Karpas-422 (cell line): ENCODE measurements at regions not wholly inside any gene's neighbourhood (a gene's known extent, or its start where the extent isn't known, plus 50 kb on each side); places are given as distances from the start of the nearest gene placed in this dataset.

Experiments used
- DNase-seq: peaks from one replicate; pipeline ENCODE4 v3.0.0-alpha.2; 2015
- H2AFZ ChIP-seq: fragments of 200-600 bp; sonication (generic); 2 replicates; pipeline ENCODE4 v1.6.1; 2014; ENCODE audit warnings: antibody characterized with exemption, low read length, mixed read lengths
- H3K27ac ChIP-seq: fragments of 200-600 bp; sonication (generic); 2 replicates; pipeline ENCODE4 v1.5.1; 2014; ENCODE audit warnings: mild to moderate bottlenecking, low read length, moderate library complexity
- H3K27me3 ChIP-seq: fragments of 200-600 bp; sonication (generic); 2 replicates; pipeline ENCODE4 v1.6.1; 2014; ENCODE audit warnings: low read length, mixed read lengths
- H3K36me3 ChIP-seq: fragments of 200-600 bp; sonication (generic); 2 replicates; pipeline ENCODE4 v1.6.1; 2014; ENCODE audit warnings: low read length, mixed read lengths; ENCODE audit not compliant: insufficient read depth
- H3K4me1 ChIP-seq: fragments of 200-600 bp; sonication (generic); 2 replicates; pipeline ENCODE4 v1.6.1; 2014; ENCODE audit warnings: mild to moderate bottlenecking, low read length, mixed read lengths
- H3K4me2 ChIP-seq: fragments of 200-600 bp; sonication (generic); 2 replicates; pipeline ENCODE4 v1.6.1; 2014; ENCODE audit warnings: low read length, low read depth, mild to moderate bottlenecking; ENCODE audit not compliant: poor library complexity, severe bottlenecking
- H3K4me3 ChIP-seq: fragments of 200-600 bp; sonication (generic); 2 replicates; pipeline ENCODE4 v1.5.1; 2014; ENCODE audit warnings: mild to moderate bottlenecking, antibody characterized with exemption, low read length, mixed read lengths
- H3K79me2 ChIP-seq: fragments of 200-600 bp; sonication (generic); 2 replicates; pipeline ENCODE4 v1.6.1; 2014; ENCODE audit warnings: mild to moderate bottlenecking, low read length, mixed read lengths
- H3K9ac ChIP-seq: fragments of 200-600 bp; sonication (generic); 2 replicates; pipeline ENCODE4 v1.6.0; 2014; ENCODE audit warnings: low read length
- H3K9me2 ChIP-seq: fragments of 200-600 bp; sonication (generic), shearing (Covaris generic); replicated peaks from 2 replicates; pipeline ENCODE4 v1.6.0; 2014; ENCODE audit warnings: mild to moderate bottlenecking, low read length, moderate library complexity; ENCODE audit not compliant: insufficient read depth
- H3K9me3 ChIP-seq: fragments of 300-700, 200-600 bp; sonication (generic); 2 replicates; pipeline ENCODE4 v1.6.1; 2014; ENCODE audit warnings: low read length, mixed read lengths
- H4K20me1 ChIP-seq: fragments of 200-600 bp; sonication (generic); 2 replicates; pipeline ENCODE4 v1.6.1; 2014; ENCODE audit warnings: mild to moderate bottlenecking, antibody characterized with exemption, low read length, low read depth; ENCODE audit not compliant: insufficient read depth

GRCh38 chr2:235191978-235192377 lies 240.2 kb downstream of the SH3BP4 start:
- Histone ChIP-seq H3K4me3 (no peak overlapping the region), H3K27ac (no peak overlapping the region), H3K4me1 (no peaks in the 10 kb centered on the region), H4K20me1 (no peaks in the 10 kb centered on the region), H3K9me2 (no peaks in the 10 kb centered on the region), H3K79me2 (no peaks in the 10 kb centered on the region), H3K4me2 (no peak overlapping the region), H3K9ac (no peak overlapping the region), H3K36me3 (no peaks in the 10 kb centered on the region), H3K27me3 (no peaks in the 10 kb centered on the region), H2AFZ (no peak overlapping the region), H3K9me3 (no peaks in the 10 kb centered on the region)
- DNase-seq: no peak

DNA sequence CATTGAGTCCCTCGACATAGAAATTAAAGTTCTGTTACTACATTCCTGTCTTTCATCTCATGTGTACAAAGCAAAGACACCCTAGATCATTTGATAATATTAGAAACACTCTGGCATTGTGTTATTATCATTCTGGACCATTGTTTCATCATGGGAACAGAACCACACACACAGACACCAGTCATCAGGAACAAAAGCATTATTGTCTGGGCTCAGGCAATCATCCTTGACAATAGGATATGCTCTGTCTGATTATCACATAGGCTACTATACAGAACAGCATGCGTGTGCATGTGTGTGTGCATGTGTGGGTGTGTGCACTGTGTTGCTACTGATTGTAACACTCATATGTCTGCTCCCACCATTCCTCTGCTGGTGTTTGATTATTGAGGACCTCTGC lies 242.5 kb downstream of the SH3BP4 start:
- Histone ChIP-seq H3K9me2 (no peaks in the 10 kb centered on the region), H3K4me2 (no peak overlapping the region), H3K27ac (no peak overlapping the region), H3K79me2 (no peaks in the 10 kb centered on the region), H3K4me1 (no peaks in the 10 kb centered on the region), H3K9me3 (no peaks in the 10 kb centered on the region), H3K4me3 (no peak overlapping the region), H3K9ac (no peak overlapping the region), H3K36me3 (no peaks in the 10 kb centered on the region), H3K27me3 (no peaks in the 10 kb centered on the region), H2AFZ (no peak overlapping the region), H4K20me1 (no peaks in the 10 kb centered on the region)
- no peak for DNase-seq

DNA sequence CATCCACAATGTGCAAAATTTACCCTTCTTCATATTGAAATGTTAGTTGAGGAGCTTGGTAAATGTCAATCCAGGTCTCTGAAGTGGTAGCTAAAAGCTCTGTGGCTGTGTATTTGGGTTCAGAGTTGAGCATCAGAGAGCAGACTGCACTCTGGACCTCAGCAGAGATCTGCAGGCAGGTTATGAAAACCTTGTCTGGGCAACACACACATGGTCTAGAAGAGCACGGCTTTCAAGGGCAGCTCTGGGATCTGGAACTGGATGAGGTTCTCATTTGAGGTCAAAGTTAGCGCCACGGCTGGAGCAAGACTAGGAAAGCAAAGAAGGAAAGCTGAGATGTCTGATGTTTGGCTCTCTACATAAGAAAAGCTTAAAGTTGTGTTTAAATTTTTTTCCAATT lies 243.0 kb downstream of the SH3BP4 start:
- Histone ChIP-seq H3K9ac (no peak overlapping the region), H3K9me2 (no peaks in the 10 kb centered on the region), H4K20me1 (no peaks in the 10 kb centered on the region), H3K4me1 (no peaks in the 10 kb centered on the region), H3K36me3 (no peaks in the 10 kb centered on the region), H2AFZ (no peak overlapping the region), H3K4me3 (no peak overlapping the region), H3K4me2 (no peak overlapping the region), H3K79me2 (no peaks in the 10 kb centered on the region), H3K9me3 (no peaks in the 10 kb centered on the region), H3K27me3 (no peaks in the 10 kb centered on the region), H3K27ac (no peak overlapping the region)
- no peak for DNase-seq

DNA sequence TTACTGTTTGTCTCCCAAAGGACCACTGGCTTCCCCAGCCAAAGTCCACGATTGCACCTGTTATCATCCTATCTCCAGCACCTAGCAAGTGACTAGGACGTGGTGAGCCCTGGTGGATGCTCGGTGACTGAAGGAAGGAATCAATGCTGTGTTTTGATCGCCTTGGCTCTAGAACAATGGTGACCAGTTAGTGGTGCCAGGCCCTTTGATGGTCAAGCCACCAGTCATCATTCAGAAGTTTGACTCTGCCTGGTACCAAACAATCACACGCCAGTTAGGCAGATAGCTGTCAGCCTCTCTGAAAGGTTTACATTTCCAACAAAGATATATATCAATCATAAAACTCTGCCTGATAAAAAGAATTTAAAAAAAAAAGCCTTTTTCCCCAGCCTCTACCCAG lies 244.1 kb downstream of the SH3BP4 start:
- no peak overlapping the region for H3K4me2 ChIP-seq
- no peaks in the 10 kb centered on the region for H3K4me1 ChIP-seq
- no peak overlapping the region for H3K9ac ChIP-seq
- no peaks in the 10 kb centered on the region for H4K20me1 ChIP-seq
- H3K9me2 ChIP-seq: no peaks in the 10 kb centered on the region
- no peak for DNase-seq
- H3K9me3 ChIP-seq: no peaks in the 10 kb centered on the region
- no peaks in the 10 kb centered on the region for H3K79me2 ChIP-seq
- H3K27me3 ChIP-seq: no peaks in the 10 kb centered on the region
- H2AFZ ChIP-seq: no peak overlapping the region
- H3K4me3 ChIP-seq: no peak overlapping the region
- no peak overlapping the region for H3K27ac ChIP-seq
- H3K36me3 ChIP-seq: no peaks in the 10 kb centered on the region

- Histone ChIP-seq H4K20me1 (no peaks in the 10 kb centered on the region), H3K27ac (no peak overlapping the region), H3K4me2 (no peak overlapping the region), H3K9ac (no peak overlapping the region), H3K4me3 (no peak overlapping the region), H2AFZ (no peak overlapping the region), H3K36me3 (no peaks in the 10 kb centered on the region), H3K9me2 (no peaks in the 10 kb centered on the region), H3K4me1 (no peaks in the 10 kb centered on the region), H3K79me2 (no peaks in the 10 kb centered on the region), H3K27me3 (no peaks in the 10 kb centered on the region), H3K9me3 (no peaks in the 10 kb centered on the region)
- no peak for DNase-seq
Measured at GRCh38 chr2:235199128-235199527, 247.3 kb downstream of the SH3BP4 start.

DNA sequence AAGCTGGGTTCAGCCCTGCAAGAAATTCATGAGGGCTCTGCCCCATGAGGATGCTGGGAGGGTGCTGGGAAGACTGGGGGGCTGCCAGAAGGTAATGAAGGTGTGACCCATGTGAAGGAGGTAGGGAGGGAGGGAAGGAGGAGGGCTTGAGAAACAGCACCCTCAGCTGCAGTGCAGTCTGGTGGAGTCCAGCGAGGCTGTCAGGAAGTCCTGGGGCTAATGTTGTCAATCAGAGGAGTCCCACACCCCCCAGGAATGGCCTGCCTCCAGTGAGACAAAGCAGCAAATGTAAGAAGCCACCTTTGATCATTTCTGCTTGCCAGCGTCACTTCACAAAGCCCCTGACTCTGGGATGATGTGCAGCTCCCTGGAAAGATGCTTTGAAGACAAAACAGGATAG lies 248.4 kb downstream of the SH3BP4 start:
- H3K9me3 ChIP-seq: no peaks in the 10 kb centered on the region
- no peaks in the 10 kb centered on the region for H3K36me3 ChIP-seq
- H2AFZ ChIP-seq: no peak overlapping the region
- no peak for DNase-seq
- no peaks in the 10 kb centered on the region for H3K79me2 ChIP-seq
- H3K4me2 ChIP-seq: no peak overlapping the region
- H3K27me3 ChIP-seq: no peaks in the 10 kb centered on the region
- H3K9me2 ChIP-seq: no peaks in the 10 kb centered on the region
- H4K20me1 ChIP-seq: no peaks in the 10 kb centered on the region
- no peaks in the 10 kb centered on the region for H3K4me1 ChIP-seq
- no peak overlapping the region for H3K27ac ChIP-seq
- no peak overlapping the region for H3K9ac ChIP-seq
- no peak overlapping the region for H3K4me3 ChIP-seq

GRCh38 chr2:235201756-235202155 lies 249.9 kb downstream of the SH3BP4 start:
- no peak overlapping the region for H3K27ac ChIP-seq

GRCh38 chr2:235204948-235205347 lies 253.1 kb downstream of the SH3BP4 start:
- no peak overlapping the region for H3K4me3 ChIP-seq
- no peaks in the 10 kb centered on the region for H3K27me3 ChIP-seq
- no peaks in the 10 kb centered on the region for H3K9me2 ChIP-seq
- no peaks in the 10 kb centered on the region for H3K9me3 ChIP-seq
- H3K79me2 ChIP-seq: no peaks in the 10 kb centered on the region
- no peak overlapping the region for H3K9ac ChIP-seq
- no peak overlapping the region for H3K27ac ChIP-seq
- no peaks in the 10 kb centered on the region for H3K36me3 ChIP-seq
- H4K20me1 ChIP-seq: no peaks in the 10 kb centered on the region
- no peak overlapping the region for H3K4me2 ChIP-seq
- no peaks in the 10 kb centered on the region for H3K4me1 ChIP-seq
- H2AFZ ChIP-seq: no peak overlapping the region
- DNase-seq: no peak

More at GRCh38 chr2:235201756-235202155, 249.9 kb downstream of the SH3BP4 start:
- Histone ChIP-seq H3K36me3 (no peaks in the 10 kb centered on the region), H3K9me3 (no peaks in the 10 kb centered on the region), H3K4me1 (no peaks in the 10 kb centered on the region), H3K27me3 (no peaks in the 10 kb centered on the region), H3K9me2 (no peaks in the 10 kb centered on the region), H3K9ac (no peak overlapping the region), H3K79me2 (no peaks in the 10 kb centered on the region), H3K4me2 (no peak overlapping the region), H2AFZ (no peak overlapping the region), H4K20me1 (no peaks in the 10 kb centered on the region), H3K4me3 (no peak overlapping the region)
- DNase-seq: no peak

DNA sequence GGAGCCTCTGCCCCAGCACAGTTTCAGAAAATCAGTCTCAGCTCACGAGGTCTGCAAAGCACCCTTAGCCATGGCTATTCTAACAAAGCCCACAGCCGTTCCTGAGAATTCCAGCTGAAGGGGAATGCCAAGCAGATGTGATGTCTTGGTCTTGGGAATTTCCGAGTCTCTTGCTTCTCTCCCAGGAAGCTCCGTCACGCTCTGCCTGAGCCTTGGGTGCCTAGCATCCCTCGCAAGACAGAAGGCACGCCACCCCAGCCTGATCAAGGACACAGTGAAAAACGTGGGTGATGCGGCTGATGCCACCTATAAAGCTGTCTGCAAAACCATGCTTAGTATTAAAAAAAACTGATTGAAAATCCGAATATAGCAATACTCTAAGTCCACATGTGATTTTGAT lies 254.6 kb downstream of the SH3BP4 start:
- Histone ChIP-seq H3K27me3 (no peaks in the 10 kb centered on the region), H4K20me1 (no peaks in the 10 kb centered on the region), H3K9me2 (no peaks in the 10 kb centered on the region), H3K4me2 (no peak overlapping the region), H3K27ac (no peak overlapping the region), H3K4me1 (no peaks in the 10 kb centered on the region), H2AFZ (no peak overlapping the region), H3K79me2 (no peaks in the 10 kb centered on the region), H3K9ac (no peak overlapping the region), H3K36me3 (no peaks in the 10 kb centered on the region), H3K4me3 (no peak overlapping the region), H3K9me3 (no peaks in the 10 kb centered on the region)
- no peak for DNase-seq
